Dendritic cell treated with granulocyte-macrophage colony-stimulating factor and Interleukin-4, amounts not matched to agents 40 ng/mL and 50 ng/mL, for 4 days (primary cell): ENCODE measurements at regions not wholly inside any gene's neighbourhood (a gene's known extent, or its start where the extent isn't known, plus 50 kb on each side); places are given as distances from the start of the nearest gene placed in this dataset.

Experiments
- H3K27ac Mint-ChIP-seq: one replicate; pipeline ENCODE4 v1.8.0; 2022; ENCODE audit warnings: mild to moderate bottlenecking, mixed read lengths
- H3K27me3 Mint-ChIP-seq: one replicate; pipeline ENCODE4 v1.8.0; 2022; ENCODE audit warnings: mild to moderate bottlenecking, mixed read lengths
- H3K36me3 Mint-ChIP-seq: one replicate; pipeline ENCODE4 v1.8.0; 2022; ENCODE audit warnings: low read depth, mixed read lengths
- H3K4me1 Mint-ChIP-seq: one replicate; pipeline ENCODE4 v1.8.0; 2022; ENCODE audit warnings: low read depth, mixed read lengths
- H3K4me3 Mint-ChIP-seq: one replicate; pipeline ENCODE4 v1.8.0; 2022; ENCODE audit warnings: mild to moderate bottlenecking, moderate library complexity, mixed read lengths
- H3K9me3 Mint-ChIP-seq: one replicate; pipeline ENCODE4 v1.8.0; 2022; ENCODE audit warnings: mixed read lengths
- intact Hi-C: fragments of 100-400 bp; cut with micrococcal nuclease; formaldehyde crosslinking; loops from one replicate; pipeline ENCODE4 v1.15.0; 2022

GRCh38 chr12:84305144-84305543, 607.5 kb downstream of the SLC6A15 start:
- intact Hi-C loops = no loop called here
- Mint-ChIP-seq H3K27ac (no peak overlapping the region), H3K4me1 (no peaks in the 10 kb centered on the region), H3K27me3 (no peaks in the 10 kb centered on the region), H3K36me3 (no peaks in the 10 kb centered on the region), H3K4me3 (no peak overlapping the region), H3K9me3 (peaks cover 5% of the 10 kb centered on the region)

- Mint-ChIP-seq H3K36me3 (no peaks in the 10 kb centered on the region), H3K4me1 (no peaks in the 10 kb centered on the region), H3K4me3 (no peak overlapping the region), H3K9me3 (no peaks in the 10 kb centered on the region), H3K27ac (no peak overlapping the region), H3K27me3 (no peaks in the 10 kb centered on the region)
- intact Hi-C loops = no loop called here
Measured at GRCh38 chr12:84294246-84294645, 618.4 kb downstream of the SLC6A15 start.

GRCh38 chr12:84290168-84290567, 622.4 kb downstream of the SLC6A15 start:
- H3K4me1 Mint-ChIP-seq = no peaks in the 10 kb centered on the region
- H3K27me3 Mint-ChIP-seq = no peaks in the 10 kb centered on the region
- intact Hi-C loops = no loop called here
- H3K9me3 Mint-ChIP-seq = no peaks in the 10 kb centered on the region
- no peak overlapping the region for H3K27ac Mint-ChIP-seq
- no peak overlapping the region for H3K4me3 Mint-ChIP-seq
- no peaks in the 10 kb centered on the region for H3K36me3 Mint-ChIP-seq

GRCh38 chr12:84277986-84278385, 634.6 kb downstream of the SLC6A15 start:
- Mint-ChIP-seq H3K27me3 (no peaks in the 10 kb centered on the region), H3K4me3 (no peak overlapping the region)
- intact Hi-C loops = no loop called here

GRCh38 chr12:84276215-84276614, 636.4 kb downstream of the SLC6A15 start:
- Mint-ChIP-seq H3K27ac (no peak overlapping the region), H3K4me1 (no peaks in the 10 kb centered on the region), H3K4me3 (no peak overlapping the region), H3K27me3 (no peaks in the 10 kb centered on the region), H3K36me3 (no peaks in the 10 kb centered on the region), H3K9me3 (no peaks in the 10 kb centered on the region)
- intact Hi-C loops = no loop called here

More at GRCh38 chr12:84277986-84278385, 634.6 kb downstream of the SLC6A15 start:
- Mint-ChIP-seq H3K36me3 (no peaks in the 10 kb centered on the region), H3K27ac (no peak overlapping the region), H3K4me1 (no peaks in the 10 kb centered on the region), H3K9me3 (no peaks in the 10 kb centered on the region)

- H3K4me1 Mint-ChIP-seq = no peaks in the 10 kb centered on the region
- no peak overlapping the region for H3K4me3 Mint-ChIP-seq
- H3K9me3 Mint-ChIP-seq = no peaks in the 10 kb centered on the region
- no peak overlapping the region for H3K27ac Mint-ChIP-seq
- H3K36me3 Mint-ChIP-seq = no peaks in the 10 kb centered on the region
- intact Hi-C loops = no loop called here
- no peaks in the 10 kb centered on the region for H3K27me3 Mint-ChIP-seq
Measured at GRCh38 chr12:84272324-84272723, 640.3 kb downstream of the SLC6A15 start.

- no peaks in the 10 kb centered on the region for H3K9me3 Mint-ChIP-seq
- intact Hi-C loops = no loop called here
- no peaks in the 10 kb centered on the region for H3K4me1 Mint-ChIP-seq
- no peak overlapping the region for H3K4me3 Mint-ChIP-seq
- H3K27me3 Mint-ChIP-seq = no peaks in the 10 kb centered on the region
- H3K36me3 Mint-ChIP-seq = no peaks in the 10 kb centered on the region
- H3K27ac Mint-ChIP-seq = no peak overlapping the region
Measured at GRCh38 chr12:84270470-84271140, 642.0 kb downstream of the SLC6A15 start.

- Mint-ChIP-seq H3K27ac (no peak overlapping the region), H3K36me3 (no peaks in the 10 kb centered on the region), H3K27me3 (no peaks in the 10 kb centered on the region), H3K4me3 (no peak overlapping the region), H3K4me1 (no peaks in the 10 kb centered on the region), H3K9me3 (no peaks in the 10 kb centered on the region)
- intact Hi-C loops = no loop called here
Measured at GRCh38 chr12:84247931-84248330, 664.7 kb downstream of the SLC6A15 start.

- Mint-ChIP-seq H3K4me3 (no peak overlapping the region), H3K27me3 (no peaks in the 10 kb centered on the region), H3K4me1 (no peaks in the 10 kb centered on the region), H3K27ac (no peak overlapping the region), H3K36me3 (no peaks in the 10 kb centered on the region), H3K9me3 (no peaks in the 10 kb centered on the region)
- intact Hi-C loops = no loop called here
Measured at GRCh38 chr12:84243686-84244085, 668.9 kb downstream of the SLC6A15 start.

GRCh38 chr12:84222841-84223240, 689.8 kb downstream of the SLC6A15 start:
- Mint-ChIP-seq H3K27ac (no peak overlapping the region), H3K4me3 (no peak overlapping the region), H3K4me1 (no peaks in the 10 kb centered on the region), H3K36me3 (no peaks in the 10 kb centered on the region), H3K27me3 (no peaks in the 10 kb centered on the region), H3K9me3 (no peaks in the 10 kb centered on the region)
- intact Hi-C loops = no loop called here

GRCh38 chr12:84218406-84218805, 694.2 kb downstream of the SLC6A15 start:
- H3K27ac Mint-ChIP-seq = no peak overlapping the region
- H3K9me3 Mint-ChIP-seq = no peaks in the 10 kb centered on the region
- H3K4me3 Mint-ChIP-seq = no peak overlapping the region
- intact Hi-C loops = no loop called here
- no peaks in the 10 kb centered on the region for H3K27me3 Mint-ChIP-seq
- H3K36me3 Mint-ChIP-seq = no peaks in the 10 kb centered on the region
- H3K4me1 Mint-ChIP-seq = no peaks in the 10 kb centered on the region

- H3K27ac Mint-ChIP-seq = no peak overlapping the region
- no peak overlapping the region for H3K4me3 Mint-ChIP-seq
- H3K36me3 Mint-ChIP-seq = no peaks in the 10 kb centered on the region
- H3K4me1 Mint-ChIP-seq = no peaks in the 10 kb centered on the region
- intact Hi-C loops = no loop called here
- H3K27me3 Mint-ChIP-seq = no peaks in the 10 kb centered on the region
- peaks cover 1% of the 10 kb centered on the region for H3K9me3 Mint-ChIP-seq
Measured at GRCh38 chr12:84201976-84202375, 710.6 kb downstream of the SLC6A15 start.

GRCh38 chr12:84198294-84198946, 714.2 kb downstream of the SLC6A15 start:
- H3K9me3 Mint-ChIP-seq = peaks cover 26% of the 10 kb centered on the region
- intact Hi-C loops = no loop called here
- H3K4me3 Mint-ChIP-seq = no peak overlapping the region
- H3K27ac Mint-ChIP-seq = no peak overlapping the region
- no peaks in the 10 kb centered on the region for H3K4me1 Mint-ChIP-seq
- no peaks in the 10 kb centered on the region for H3K27me3 Mint-ChIP-seq
- H3K36me3 Mint-ChIP-seq = no peaks in the 10 kb centered on the region

- H3K27ac Mint-ChIP-seq = no peak overlapping the region
- H3K36me3 Mint-ChIP-seq = no peaks in the 10 kb centered on the region
- H3K4me3 Mint-ChIP-seq = no peak overlapping the region
- intact Hi-C loops = no loop called here
- peaks cover 38% of the 10 kb centered on the region for H3K9me3 Mint-ChIP-seq
- H3K4me1 Mint-ChIP-seq = no peaks in the 10 kb centered on the region
- no peaks in the 10 kb centered on the region for H3K27me3 Mint-ChIP-seq
Measured at GRCh38 chr12:84191779-84192178, 720.8 kb downstream of the SLC6A15 start.

GRCh38 chr12:84186433-84186832, 726.2 kb downstream of the SLC6A15 start:
- no peak overlapping the region for H3K4me3 Mint-ChIP-seq
- no peaks in the 10 kb centered on the region for H3K27me3 Mint-ChIP-seq
- no peak overlapping the region for H3K27ac Mint-ChIP-seq
- H3K36me3 Mint-ChIP-seq = no peaks in the 10 kb centered on the region
- intact Hi-C loops = no loop called here
- peaks cover 4% of the 10 kb centered on the region for H3K9me3 Mint-ChIP-seq
- no peaks in the 10 kb centered on the region for H3K4me1 Mint-ChIP-seq
